ENCODE measurements at regions not wholly inside any gene's neighbourhood (a gene's known extent, or its start where the extent isn't known, plus 50 kb on each side); places are given as distances from the start of the nearest gene placed in this dataset.

DNA sequence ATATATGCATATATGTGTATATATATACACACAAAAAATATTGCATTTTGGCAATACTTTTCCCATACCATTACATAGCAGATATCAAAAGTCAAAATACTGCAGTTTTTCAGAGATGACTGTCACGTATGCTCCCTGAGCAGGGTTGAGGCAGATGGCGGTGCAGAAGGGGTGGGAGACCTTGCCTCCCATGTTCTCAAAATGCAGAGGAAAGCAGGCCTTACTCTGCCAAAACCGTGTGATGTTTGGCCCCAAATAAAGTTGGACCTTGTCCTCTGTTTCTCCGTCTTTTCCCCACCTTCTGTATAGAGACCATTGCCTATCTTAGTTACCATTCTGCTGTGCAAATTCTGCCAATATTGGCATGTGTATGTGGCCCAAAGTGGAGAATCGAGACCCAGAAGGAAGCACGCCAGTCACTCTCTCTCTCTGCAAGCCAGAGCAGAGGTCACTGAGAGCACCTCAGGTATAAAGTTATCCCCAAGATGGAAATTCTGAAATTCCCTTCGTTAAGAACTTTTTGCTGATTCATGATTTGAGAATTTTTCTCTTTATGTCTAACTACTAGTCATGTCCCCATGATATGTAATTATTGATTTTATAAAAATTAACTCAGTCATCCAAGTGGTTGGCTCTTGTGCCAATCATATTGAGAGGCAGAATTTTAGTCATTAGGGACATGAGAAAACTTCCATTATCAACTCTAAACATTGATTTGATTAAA lies 898.8 kb downstream of the EPHA4 start:
- WGBS, 2 donors = 75 to 81% methylated on average over 7 of the region's 7 CpGs
- no peaks in the 10 kb centered on the region for H3K4me1 ChIP-seq
- TF ChIP-seq, protein P1, sequence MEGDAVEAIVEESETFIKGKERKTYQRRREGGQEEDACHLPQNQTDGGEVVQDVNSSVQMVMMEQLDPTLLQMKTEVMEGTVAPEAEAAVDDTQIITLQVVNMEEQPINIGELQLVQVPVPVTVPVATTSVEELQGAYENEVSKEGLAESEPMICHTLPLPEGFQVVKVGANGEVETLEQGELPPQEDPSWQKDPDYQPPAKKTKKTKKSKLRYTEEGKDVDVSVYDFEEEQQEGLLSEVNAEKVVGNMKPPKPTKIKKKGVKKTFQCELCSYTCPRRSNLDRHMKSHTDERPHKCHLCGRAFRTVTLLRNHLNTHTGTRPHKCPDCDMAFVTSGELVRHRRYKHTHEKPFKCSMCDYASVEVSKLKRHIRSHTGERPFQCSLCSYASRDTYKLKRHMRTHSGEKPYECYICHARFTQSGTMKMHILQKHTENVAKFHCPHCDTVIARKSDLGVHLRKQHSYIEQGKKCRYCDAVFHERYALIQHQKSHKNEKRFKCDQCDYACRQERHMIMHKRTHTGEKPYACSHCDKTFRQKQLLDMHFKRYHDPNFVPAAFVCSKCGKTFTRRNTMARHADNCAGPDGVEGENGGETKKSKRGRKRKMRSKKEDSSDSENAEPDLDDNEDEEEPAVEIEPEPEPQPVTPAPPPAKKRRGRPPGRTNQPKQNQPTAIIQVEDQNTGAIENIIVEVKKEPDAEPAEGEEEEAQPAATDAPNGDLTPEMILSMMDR (IDR thresholded peaks at IDR 0.05) = no peak

DNA sequence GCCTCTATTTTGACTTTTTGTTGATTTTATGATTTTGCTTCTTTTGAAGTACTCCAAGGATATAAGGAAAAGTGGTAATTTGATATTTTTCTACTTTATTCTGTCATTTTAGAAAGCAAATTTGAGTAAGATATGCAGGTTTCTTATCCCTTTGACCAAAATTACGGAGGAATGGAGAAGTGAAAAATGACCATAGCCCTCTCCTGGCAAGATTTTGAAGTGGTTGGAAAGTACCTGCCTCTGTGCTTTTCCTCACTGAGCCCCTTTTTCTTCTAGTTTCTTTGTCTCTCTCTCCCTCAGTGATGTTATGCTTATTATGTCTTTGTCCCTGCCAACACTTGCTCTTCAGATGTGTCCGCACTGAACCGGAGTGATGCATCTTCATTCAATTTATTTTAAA lies 898.1 kb downstream of the EPHA4 start:
- ATAC-seq (no peak), DNase-seq (no peak)
- H3K9me3 ChIP-seq = no peaks in the 10 kb centered on the region
- no peaks in the 10 kb centered on the region for H3K36me3 ChIP-seq (replicated peaks in 1 of 2; ENCODE audit: insufficient read depth in 1 of 2, low read depth in 2 of 2)
- H3K4me1 ChIP-seq = no peaks in the 10 kb centered on the region
- no peak for TF ChIP-seq POLR2A (IDR thresholded peaks at IDR 0.05)
- TF ChIP-seq, protein P1 (IDR thresholded peaks at IDR 0.05) = no peak
- intact Hi-C loops (cut with DNase I) = no loop called here
- no peaks in the 10 kb centered on the region for H3K27me3 ChIP-seq
- H3K4me3 ChIP-seq = no peak overlapping the region
- no peak overlapping the region for H3K27ac ChIP-seq
- 76 to 90% methylated on average over 3 of the region's 3 CpGs for WGBS, 2 donors

More for the DNA sequence above, 898.8 kb downstream of the EPHA4 start:
- Histone ChIP-seq H3K27ac (no peak overlapping the region), H3K27me3 (no peaks in the 10 kb centered on the region), H3K36me3 (replicated peaks in 1 of 2; ENCODE audit: insufficient read depth in 1 of 2, low read depth in 2 of 2) (no peaks in the 10 kb centered on the region), H3K4me3 (no peak overlapping the region), H3K9me3 (no peaks in the 10 kb centered on the region)
- ATAC-seq = no peak
- DNase-seq = no peak
- intact Hi-C loops (cut with DNase I) = no loop called here

DNA sequence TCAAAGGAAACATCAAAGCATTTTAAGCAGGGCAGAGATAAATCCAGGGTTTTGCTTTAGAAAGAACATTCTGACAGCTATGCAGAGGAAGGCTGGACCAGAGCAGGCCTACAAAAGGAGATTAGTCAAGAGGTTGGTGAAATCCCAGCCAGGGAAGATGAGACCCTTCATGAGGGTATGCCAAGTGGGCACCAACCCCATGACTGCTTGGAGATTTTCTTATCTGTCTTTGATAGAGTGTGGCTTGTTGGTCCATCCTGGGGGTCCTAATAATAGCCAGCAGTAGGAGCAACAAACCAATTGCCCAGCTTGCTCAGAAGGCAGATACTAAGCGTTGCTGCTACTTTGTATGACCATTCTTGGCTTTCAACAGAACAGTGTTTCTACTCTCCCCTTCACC lies 895.4 kb downstream of the EPHA4 start:
- Histone ChIP-seq H3K27me3 (no peaks in the 10 kb centered on the region), H3K9me3 (no peaks in the 10 kb centered on the region), H3K27ac (no peak overlapping the region), H3K4me1 (no peaks in the 10 kb centered on the region), H3K4me3 (no peak overlapping the region), H3K36me3 (replicated peaks in 1 of 2; ENCODE audit: insufficient read depth in 1 of 2, low read depth in 2 of 2) (no peaks in the 10 kb centered on the region)
- TF ChIP-seq, protein P1 (IDR thresholded peaks at IDR 0.05) = no peak
- TF ChIP-seq POLR2A (IDR thresholded peaks at IDR 0.05) = no peak
- intact Hi-C loops (cut with DNase I) = no loop called here
- ATAC-seq = no peak
- WGBS, 2 donors = 78 to 100% methylated on average over 1 of the region's 1 CpG
- no peak for DNase-seq

DNA sequence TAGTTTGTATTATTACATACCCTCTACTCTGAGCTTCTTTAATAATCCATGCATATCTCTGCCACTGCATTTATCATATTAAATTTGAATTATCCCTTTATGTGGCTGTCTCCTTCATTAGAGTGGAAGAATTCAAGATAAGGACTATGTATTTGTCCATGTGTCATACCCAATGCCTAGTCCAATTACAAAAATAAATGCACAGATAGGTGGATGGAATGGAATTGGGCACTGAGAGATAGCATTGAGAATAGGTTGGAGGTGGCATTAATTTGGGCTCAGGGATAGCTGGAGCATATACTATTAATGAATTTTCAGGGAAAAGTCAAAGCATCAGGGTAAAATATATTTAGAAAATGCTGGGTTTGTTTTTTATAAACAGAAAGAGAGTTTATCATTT lies 893.2 kb downstream of the EPHA4 start:
- H3K4me1 ChIP-seq = no peaks in the 10 kb centered on the region
- no peak overlapping the region for H3K27ac ChIP-seq
- ATAC-seq (no peak), DNase-seq (no peak)
- H3K36me3 ChIP-seq (replicated peaks in 1 of 2; ENCODE audit: insufficient read depth in 1 of 2, low read depth in 2 of 2) = no peaks in the 10 kb centered on the region
- H3K4me3 ChIP-seq = no peak overlapping the region
- intact Hi-C loops (cut with DNase I) = no loop called here
- H3K9me3 ChIP-seq = no peaks in the 10 kb centered on the region
- TF ChIP-seq POLR2A (IDR thresholded peaks at IDR 0.05) = no peak
- TF ChIP-seq, protein P1 (IDR thresholded peaks at IDR 0.05) = no peak
- H3K27me3 ChIP-seq = no peaks in the 10 kb centered on the region

DNA sequence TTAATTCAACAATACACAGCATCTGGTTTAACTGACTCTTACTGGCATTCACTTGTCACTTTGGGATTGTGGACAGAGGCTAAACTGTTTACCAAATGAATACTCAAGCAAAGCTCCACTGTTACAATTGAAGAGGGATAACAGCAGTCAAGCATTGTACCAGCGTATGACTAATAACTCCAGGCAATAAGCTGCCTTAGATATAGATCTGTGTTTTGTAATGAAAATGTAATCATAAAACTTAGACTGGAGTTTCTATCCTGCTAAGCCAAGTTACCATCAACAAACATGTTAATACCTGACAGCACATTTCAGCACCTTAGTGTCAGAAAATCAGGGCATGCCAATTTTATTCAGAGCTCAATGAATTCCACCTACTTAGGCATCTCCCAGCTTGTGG lies 889.5 kb downstream of the EPHA4 start:
- intact Hi-C loops (cut with DNase I) = loop anchor here (10.0 kb wide), 1 partner anchor 1292 kb away; no protein-coding TSS in a partner anchor
- TF ChIP-seq, protein P1 (IDR thresholded peaks at IDR 0.05) = no peak
- no peak for TF ChIP-seq POLR2A (IDR thresholded peaks at IDR 0.05)

More for the DNA sequence above, 889.5 kb downstream of the EPHA4 start:
- Histone ChIP-seq H3K27me3 (no peaks in the 10 kb centered on the region), H3K9me3 (no peaks in the 10 kb centered on the region), H3K36me3 (replicated peaks in 1 of 2; ENCODE audit: insufficient read depth in 1 of 2, low read depth in 2 of 2) (no peaks in the 10 kb centered on the region), H3K27ac (no peak overlapping the region), H3K4me1 (no peaks in the 10 kb centered on the region), H3K4me3 (no peak overlapping the region)
- DNase-seq (no peak), ATAC-seq (no peak)
- 58 to 86% methylated on average over 1 of the region's 1 CpG for WGBS, 2 donors

All from body of pancreas (tissue), 4 donors.